T-cell (primary cell): ENCODE measurements at regions not wholly inside any gene's neighbourhood (a gene's known extent, or its start where the extent isn't known, plus 50 kb on each side); places are given as distances from the start of the nearest gene placed in this dataset.
"Not testable (repeated sequence)": the region's sequence is repeated elsewhere in the genome, so short reads cannot be mapped to it uniquely, and the experiment has no call there.

Source experiments
- ATAC-seq, 4 experiments: fragments of 200-7000 bp in 3 of 4; fragments of 150-1000 bp in 1 of 4; cut with Tn5 transposase; replicated peaks in 1 of 4; 1 replicate in 3 of 4; 2 replicates in 1 of 4; pipeline ENCODE4 v1.10.0; 2021; ENCODE audit warnings: moderate library complexity in 3 of 4, mild to moderate bottlenecking in 2 of 4, moderate number of reproducible peaks in 1 of 4
- CTCF ChIA-PET, 2 donors: fragments of 300-600 bp; sonication (Branson Sonifier 250); formaldehyde crosslinking; loops; one replicate each; lab custom pipeline; 2022; ENCODE audit warnings: antibody characterized with exemption in 2 of 2; lab: Charles Lee
- POLR2A ChIA-PET, 2 donors: fragments of 300-600 bp; sonication (Branson Sonifier 250); formaldehyde crosslinking; loops; one replicate each; lab custom pipeline; 2022; ENCODE audit warnings: antibody characterized with exemption in 2 of 2; lab: Charles Lee
- DNase-seq, 35 experiments: peaks; one replicate each; pipeline versions ENCODE4 v3.0.0 to v3.0.0-alpha.2; 2013 to 2023
- H3K27ac ChIP-seq: one replicate; pipeline ENCODE4 v1.5.1; 2013; ENCODE audit warnings: low read length
- H3K27me3 ChIP-seq, 2 experiments: replicated peaks in 1 of 2; 1 replicate in 1 of 2; 2 replicates in 1 of 2; pipeline versions ENCODE4 v1.6.1 to v1.7.0; 2013; ENCODE audit warnings: low read length in 1 of 2, mixed read lengths in 1 of 2; ENCODE audit not compliant: control insufficient read depth in 2 of 2, insufficient read depth in 2 of 2; ENCODE audit errors: extremely low read depth in 1 of 2
- H3K36me3 ChIP-seq, 2 donors: 1 replicate in 1 of 2; 2 replicates in 1 of 2; pipeline versions ENCODE4 v1.6.1 to v1.7.0; 2013; ENCODE audit warnings: low read length in 1 of 2; ENCODE audit not compliant: control insufficient read depth in 2 of 2, insufficient read depth in 1 of 2; ENCODE audit errors: extremely low read depth in 1 of 2
- H3K4me1 ChIP-seq, 2 experiments: 1 replicate in 1 of 2; 2 replicates in 1 of 2; pipeline versions ENCODE4 v1.6.1 to v1.7.0; 2013; ENCODE audit warnings: low read length in 2 of 2, mixed read lengths in 1 of 2; ENCODE audit not compliant: insufficient read depth in 2 of 2, control insufficient read depth in 1 of 2; ENCODE audit errors: extremely low read depth in 1 of 2
- H3K4me3 ChIP-seq, 2 donors: 1 replicate in 1 of 2; 2 replicates in 1 of 2; pipeline versions ENCODE4 v1.5.1 to v1.7.0; 2013; ENCODE audit warnings: mild to moderate bottlenecking in 2 of 2, low read length in 1 of 2, moderate library complexity in 1 of 2; ENCODE audit not compliant: control insufficient read depth in 1 of 2; ENCODE audit errors: extremely low read depth in 1 of 2
- H3K9me3 ChIP-seq: 2 replicates; pipeline ENCODE4 v1.7.0; 2013
- H3K27ac Mint-ChIP-seq, 2 donors: one replicate each; pipeline ENCODE4 v1.8.0; 2020 to 2021; ENCODE audit warnings: mild to moderate bottlenecking in 2 of 2, mixed read lengths in 2 of 2
- H3K27me3 Mint-ChIP-seq, 2 donors: one replicate each; pipeline ENCODE4 v1.8.0; 2021 to 2022; ENCODE audit warnings: mixed read lengths in 2 of 2
- H3K36me3 Mint-ChIP-seq: one replicate; pipeline ENCODE4 v1.8.0; 2021; ENCODE audit warnings: mixed read lengths
- H3K4me1 Mint-ChIP-seq, 3 donors: one replicate each; pipeline ENCODE4 v1.8.0; 2020 to 2022; ENCODE audit warnings: mixed read lengths in 3 of 3, mild to moderate bottlenecking in 1 of 3
- H3K4me3 Mint-ChIP-seq, 3 donors: one replicate each; pipeline ENCODE4 v1.8.0; 2020 to 2022; ENCODE audit warnings: mild to moderate bottlenecking in 3 of 3, mixed read lengths in 3 of 3, moderate library complexity in 3 of 3
- H3K9me3 Mint-ChIP-seq, 3 donors: one replicate each; pipeline ENCODE4 v1.8.0; 2020 to 2022; ENCODE audit warnings: mixed read lengths in 3 of 3
- WGBS: methylation state at CpG from one replicate; pipeline ENCODE4 v1.1.5; 2013; ENCODE audit warnings: missing lambda C conversion rate; ENCODE audit not compliant: insufficient coverage; 5-methylcytosine and 5-hydroxymethylcytosine counted together

DNA sequence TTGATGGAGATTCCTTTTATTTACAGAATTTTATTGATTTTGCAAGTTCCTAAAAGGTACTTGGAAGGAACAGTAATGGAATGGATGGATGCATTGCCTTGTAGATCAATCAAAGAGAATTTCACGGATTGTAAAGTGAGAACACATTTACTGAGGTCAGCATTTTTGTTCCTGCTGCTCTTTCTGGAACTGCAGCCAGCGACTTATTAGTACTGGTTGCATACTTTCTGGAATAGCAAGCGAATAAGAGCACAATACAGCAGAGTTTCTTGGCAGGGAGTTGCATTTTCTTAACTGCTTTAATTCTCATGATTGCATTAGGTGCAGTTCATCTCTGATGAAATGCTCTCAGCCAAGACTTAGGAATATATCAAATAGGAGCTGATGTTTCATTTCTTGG lies 106.1 kb upstream of the CHODL start:
- CTCF ChIA-PET: interaction anchor here in 1 of 2 donors (0.7 kb wide), 1 partner anchor 39 kb away, joined by 3 read pairs; no protein-coding TSS in a partner anchor
- Histone ChIP-seq H3K9me3 (no peaks in the 10 kb centered on the region), H3K4me3 (no peak overlapping the region), H3K27ac (no peak overlapping the region), H3K27me3 (no peaks in the 10 kb centered on the region), H3K4me1 (no peaks in the 10 kb centered on the region), H3K36me3 (no peaks in the 10 kb centered on the region)
- no peak overlapping the region for H3K27ac Mint-ChIP-seq
- H3K27me3 Mint-ChIP-seq: no peaks in the 10 kb centered on the region
- POLR2A ChIA-PET: no interaction called here
- WGBS: 76% methylated on average over 3 of the region's 3 CpGs
- no peaks in the 10 kb centered on the region for H3K36me3 Mint-ChIP-seq
- H3K4me1 Mint-ChIP-seq: no peaks in the 10 kb centered on the region
- no peak overlapping the region for H3K4me3 Mint-ChIP-seq
- peaks cover 4 to 8% (median 7%) of the 10 kb centered on the region in 3 donors for H3K9me3 Mint-ChIP-seq
- no peak for DNase-seq
- ATAC-seq: no peak

DNA sequence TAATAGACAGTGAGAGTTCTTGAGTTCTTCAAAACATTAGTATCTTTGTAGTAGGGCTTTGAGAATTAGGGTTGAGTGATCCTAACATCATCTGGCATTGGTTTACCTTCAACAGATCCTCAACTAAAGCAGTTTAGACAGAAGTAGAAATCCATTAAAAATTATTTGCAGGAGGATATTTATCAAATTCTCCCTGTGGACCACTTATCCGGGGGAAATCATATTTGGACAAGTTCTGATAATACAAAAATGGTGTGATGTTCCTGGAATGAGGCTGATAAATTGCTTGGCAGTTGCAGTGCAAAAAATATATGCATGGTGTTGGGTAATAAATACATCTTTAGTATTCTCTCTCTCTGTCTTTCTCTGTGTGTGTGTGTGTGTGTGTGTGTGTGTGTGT lies 115.1 kb upstream of the CHODL start:
- Histone ChIP-seq H3K27me3 (no peaks in the 10 kb centered on the region), H3K9me3 (no peaks in the 10 kb centered on the region), H3K27ac (no peak overlapping the region), H3K4me3 (no peak overlapping the region), H3K4me1 (no peaks in the 10 kb centered on the region), H3K36me3 (no peaks in the 10 kb centered on the region)
- no CpG with 5 or more reads among the region's 1 CpG for WGBS
- Mint-ChIP-seq H3K4me1 (no peaks in the 10 kb centered on the region), H3K4me3 (no peak overlapping the region), H3K27ac (no peak overlapping the region), H3K27me3 (no peaks in the 10 kb centered on the region), H3K9me3 (peaks cover 0 to under 1% (median 0%) of the 10 kb centered on the region in 3 donors), H3K36me3 (no peaks in the 10 kb centered on the region)
- POLR2A ChIA-PET: no interaction called here
- CTCF ChIA-PET: no interaction called here
- DNase-seq (no peak), ATAC-seq (no peak)

DNA sequence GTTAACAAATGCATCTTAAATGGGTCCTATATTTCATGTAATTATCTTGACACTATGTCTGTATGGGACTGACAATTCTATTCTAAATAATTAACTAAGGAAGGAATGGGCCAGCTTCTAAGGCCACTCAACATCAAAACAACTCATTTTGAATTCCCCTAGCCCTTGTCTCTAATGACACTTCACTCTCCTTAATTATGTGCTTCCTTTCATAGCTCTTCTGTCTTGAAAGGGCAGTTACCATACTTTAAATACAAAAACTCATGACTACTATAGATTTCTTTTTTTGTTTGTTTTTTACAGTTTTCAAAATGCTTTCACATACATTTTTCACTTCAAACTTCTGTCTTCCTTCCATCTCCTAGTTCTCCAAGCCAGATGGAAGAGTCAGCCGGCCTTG lies 126.1 kb upstream of the CHODL start:
- Histone ChIP-seq H3K27me3 (no peaks in the 10 kb centered on the region), H3K27ac (no peak overlapping the region), H3K36me3 (no peaks in the 10 kb centered on the region), H3K9me3 (no peaks in the 10 kb centered on the region), H3K4me1 (no peaks in the 10 kb centered on the region), H3K4me3 (no peak overlapping the region)
- H3K36me3 Mint-ChIP-seq: no peaks in the 10 kb centered on the region
- no peak overlapping the region for H3K27ac Mint-ChIP-seq
- WGBS: no CpG with 5 or more reads among the region's 1 CpG
- ATAC-seq (no peak), DNase-seq (no peak)
- H3K9me3 Mint-ChIP-seq: peaks cover 0 to 4% (median 0%) of the 10 kb centered on the region in 3 donors
- no peak overlapping the region for H3K4me3 Mint-ChIP-seq
- POLR2A ChIA-PET: no interaction called here
- CTCF ChIA-PET: no interaction called here
- H3K4me1 Mint-ChIP-seq: no peaks in the 10 kb centered on the region
- no peaks in the 10 kb centered on the region for H3K27me3 Mint-ChIP-seq

DNA sequence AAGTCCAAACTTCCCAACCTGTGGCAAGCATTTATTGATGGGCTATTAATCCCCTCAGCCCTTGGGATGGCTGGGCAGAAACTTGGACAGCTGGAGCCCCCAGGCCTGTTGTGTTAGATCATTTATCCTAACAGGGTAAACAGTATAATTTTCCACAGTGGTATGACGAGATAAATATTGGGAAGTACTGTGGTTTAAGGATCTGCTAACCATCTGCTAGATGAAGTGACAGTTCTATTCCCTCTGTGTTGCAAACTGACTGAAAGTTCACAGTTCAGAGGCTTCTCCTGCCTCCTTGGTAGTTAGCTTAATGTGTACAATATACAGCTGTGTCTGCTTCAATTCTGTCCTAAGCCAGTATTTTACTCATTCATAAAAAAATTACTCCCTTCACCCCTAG lies 127.5 kb upstream of the CHODL start:
- H3K36me3 Mint-ChIP-seq: no peaks in the 10 kb centered on the region
- H3K4me1 ChIP-seq: no peaks in the 10 kb centered on the region

DNA sequence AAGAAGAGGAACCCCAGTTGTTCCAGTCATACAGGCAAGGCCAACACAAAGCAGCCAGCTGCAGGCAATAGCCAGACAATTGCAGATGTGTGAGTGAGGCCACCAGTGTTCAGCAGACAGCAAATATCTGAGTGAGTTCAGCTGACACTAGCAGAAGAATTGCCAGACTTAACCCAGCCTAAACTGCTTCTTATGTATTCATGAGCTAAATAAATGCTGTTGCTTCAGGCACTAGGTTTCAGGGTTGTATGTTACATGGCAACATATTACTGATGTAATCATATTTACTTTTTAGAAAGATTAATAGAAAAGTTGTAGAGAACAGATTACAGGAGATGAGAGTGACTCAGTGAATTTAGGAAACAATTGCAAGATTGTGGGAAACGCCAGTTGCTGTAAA lies 129.8 kb upstream of the CHODL start:
- Histone ChIP-seq H3K36me3 (no peaks in the 10 kb centered on the region), H3K4me3 (no peak overlapping the region), H3K4me1 (no peaks in the 10 kb centered on the region), H3K27ac (no peak overlapping the region), H3K27me3 (no peaks in the 10 kb centered on the region), H3K9me3 (no peaks in the 10 kb centered on the region)
- CTCF ChIA-PET: no interaction called here
- DNase-seq (no peak), ATAC-seq (no peak)
- H3K4me1 Mint-ChIP-seq: no peaks in the 10 kb centered on the region
- no peak overlapping the region for H3K27ac Mint-ChIP-seq
- no peaks in the 10 kb centered on the region for H3K36me3 Mint-ChIP-seq
- peaks cover 0 to 4% (median 3%) of the 10 kb centered on the region in 3 donors for H3K9me3 Mint-ChIP-seq
- 50% methylated on average over 1 of the region's 1 CpG for WGBS
- no peak overlapping the region for H3K4me3 Mint-ChIP-seq
- POLR2A ChIA-PET: no interaction called here
- no peaks in the 10 kb centered on the region for H3K27me3 Mint-ChIP-seq

More for the DNA sequence above, 127.5 kb upstream of the CHODL start:
- no peak overlapping the region for H3K27ac ChIP-seq
- no peaks in the 10 kb centered on the region for H3K9me3 ChIP-seq
- WGBS: no CpG with 5 or more reads among the region's 1 CpG
- no peaks in the 10 kb centered on the region for H3K36me3 ChIP-seq
- Mint-ChIP-seq H3K27ac (no peak overlapping the region), H3K9me3 (peaks cover 0 to 4% (median 3%) of the 10 kb centered on the region in 3 donors), H3K4me3 (no peak overlapping the region), H3K4me1 (no peaks in the 10 kb centered on the region), H3K27me3 (no peaks in the 10 kb centered on the region)
- no peaks in the 10 kb centered on the region for H3K27me3 ChIP-seq
- ATAC-seq (no peak), DNase-seq (no peak)
- no peak overlapping the region for H3K4me3 ChIP-seq
- ChIA-PET POLR2A (no interaction called here), CTCF (no interaction called here)

DNA sequence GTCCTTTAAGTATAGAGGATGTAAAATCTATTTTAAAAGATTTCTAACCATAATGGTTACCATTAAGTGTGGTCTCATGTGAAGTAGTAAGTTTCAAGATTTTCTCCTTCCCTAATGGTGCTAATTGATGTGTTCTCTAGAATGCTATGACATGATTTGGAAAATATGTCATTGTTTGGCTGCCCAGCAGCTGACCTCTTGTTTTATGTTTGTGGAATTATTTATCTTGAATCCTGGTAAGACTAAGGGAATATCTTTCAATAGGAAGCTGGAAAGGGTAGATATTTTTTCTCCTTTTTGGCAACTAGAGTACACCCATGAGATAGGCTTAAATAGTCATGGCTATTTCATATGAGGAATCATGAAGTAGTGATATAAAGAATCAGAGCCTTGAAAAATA lies 139.8 kb upstream of the CHODL start:
- H3K36me3 Mint-ChIP-seq: no peaks in the 10 kb centered on the region
- no peaks in the 10 kb centered on the region for H3K4me1 ChIP-seq
- no peaks in the 10 kb centered on the region for H3K27me3 Mint-ChIP-seq
- peaks cover 3 to 7% (median 4%) of the 10 kb centered on the region in 3 donors for H3K9me3 Mint-ChIP-seq
- CTCF ChIA-PET: interaction anchor here in 1 of 2 donors (0.6 kb wide), 1 partner anchor 205 kb away, joined by 4 read pairs; no protein-coding TSS in a partner anchor
- no peaks in the 10 kb centered on the region for H3K36me3 ChIP-seq
- H3K27me3 ChIP-seq: no peaks in the 10 kb centered on the region
- ATAC-seq (no peak), DNase-seq (no peak)
- H3K4me3 Mint-ChIP-seq: no peak overlapping the region
- H3K27ac Mint-ChIP-seq: no peak overlapping the region
- no peak overlapping the region for H3K4me3 ChIP-seq
- H3K4me1 Mint-ChIP-seq: no peaks in the 10 kb centered on the region
- no peaks in the 10 kb centered on the region for H3K9me3 ChIP-seq
- H3K27ac ChIP-seq: no peak overlapping the region
- POLR2A ChIA-PET: no interaction called here

DNA sequence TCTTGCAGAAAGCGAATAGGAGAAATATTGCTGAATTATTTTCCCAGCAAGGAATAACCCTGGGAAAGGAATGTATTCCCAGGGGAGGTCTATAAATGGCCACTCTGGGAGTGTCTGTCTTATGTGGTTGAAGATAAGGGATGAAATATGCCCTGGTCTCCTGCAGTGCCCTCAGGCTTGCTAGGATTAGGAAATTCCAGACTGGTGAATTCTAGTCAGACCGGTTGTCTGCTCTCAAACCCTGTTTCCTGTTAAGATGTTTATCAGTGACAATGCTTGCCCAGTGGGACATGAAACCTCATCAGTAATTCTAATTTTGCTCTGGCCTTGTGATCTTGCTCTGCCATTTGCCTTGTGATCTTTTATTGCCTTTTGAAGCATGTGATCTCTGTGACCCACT lies 148.2 kb upstream of the CHODL start:
- H3K36me3 ChIP-seq, H3K27me3 ChIP-seq, H3K4me1 ChIP-seq, ATAC-seq, H3K9me3 ChIP-seq, H3K4me3 ChIP-seq, H3K27ac Mint-ChIP-seq, H3K36me3 Mint-ChIP-seq, DNase-seq, H3K4me1 Mint-ChIP-seq, H3K27ac ChIP-seq, CTCF ChIA-PET, H3K4me3 Mint-ChIP-seq, POLR2A ChIA-PET, H3K27me3 Mint-ChIP-seq: not testable (repeated sequence)
- 81% methylated on average over 2 of the region's 2 CpGs for WGBS
- peaks cover 36 to 62% (median 37%) of the 10 kb centered on the region in 3 donors for H3K9me3 Mint-ChIP-seq
